ENCODE measurements at regions not wholly inside any gene's neighbourhood (a gene's known extent, or its start where the extent isn't known, plus 50 kb on each side); places are given as distances from the start of the nearest gene placed in this dataset.
"Not testable (repeated sequence)": the region's sequence is repeated elsewhere in the genome, so short reads cannot be mapped to it uniquely, and the experiment has no call there.

DNA sequence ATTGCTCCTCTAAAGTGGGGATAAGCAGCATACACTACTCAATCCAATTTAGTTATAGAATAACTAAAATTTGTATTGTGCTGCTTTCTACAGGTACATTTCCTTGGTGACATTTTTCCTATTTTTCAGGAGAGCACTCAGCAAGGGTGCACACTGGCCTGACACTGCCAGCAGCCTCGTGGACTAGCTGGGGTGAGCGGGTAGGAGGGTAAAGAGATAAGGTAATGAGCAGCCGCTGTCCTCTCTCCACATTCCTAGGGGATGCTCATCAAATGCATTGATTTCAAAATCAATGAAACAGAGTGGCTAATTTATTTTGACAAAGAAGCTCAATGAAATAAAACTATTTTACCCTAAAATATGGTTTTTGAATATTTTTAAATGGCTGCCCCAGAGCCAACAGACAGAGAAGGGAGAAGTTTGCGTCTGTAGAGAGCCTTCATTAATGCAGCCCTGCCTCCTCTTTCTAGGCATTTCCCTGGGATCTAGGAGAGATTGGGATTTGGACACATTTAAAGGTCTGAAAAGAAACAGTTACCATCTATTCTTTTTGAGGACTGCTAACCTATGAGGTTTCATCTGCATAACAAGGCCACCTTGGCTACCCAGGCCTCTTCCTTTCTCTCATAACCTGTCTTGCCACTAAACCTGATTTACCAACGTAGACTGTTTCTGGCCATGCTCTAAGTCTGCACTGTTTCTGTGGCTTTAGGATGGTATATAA lies 561.0 kb downstream of the IPMK start:
- DNase-seq (ENCODE audit: low read depth in 2 of 3, low spot score in 2 of 3) = no peak

- no peak for DNase-seq (ENCODE audit: low read depth in 2 of 3, low spot score in 2 of 3)
Observed at GRCh38 chr10:57706016-57706415, 561.7 kb downstream of the IPMK start.

DNA sequence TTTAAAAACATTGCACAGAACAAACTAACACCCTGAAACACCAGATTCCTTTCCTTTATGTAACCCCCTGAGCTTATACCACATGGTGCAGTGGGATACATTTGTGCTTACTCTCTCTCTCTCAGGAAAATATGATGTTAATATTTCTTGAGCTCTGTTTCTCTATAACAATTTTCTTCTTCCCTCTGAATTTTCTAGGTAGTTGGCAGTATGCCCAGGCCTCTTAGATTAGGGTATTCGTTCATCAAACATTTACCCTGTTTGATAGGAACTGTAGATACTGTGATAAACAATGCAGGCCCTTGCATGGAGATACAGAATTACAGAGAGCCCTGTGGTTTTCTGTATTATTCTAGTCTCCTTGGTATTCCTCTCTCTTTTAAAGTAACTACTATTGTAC lies 567.8 kb downstream of the IPMK start:
- no peak for DNase-seq (ENCODE audit: low read depth in 2 of 3, low spot score in 2 of 3)

- DNase-seq (ENCODE audit: low read depth in 2 of 3, low spot score in 2 of 3) = no peak
Observed at GRCh38 chr10:57696641-57697040, 571.1 kb downstream of the IPMK start.

- no peak for DNase-seq (ENCODE audit: low read depth in 2 of 3, low spot score in 2 of 3)
Observed at GRCh38 chr10:57694956-57695608, 572.6 kb downstream of the IPMK start.

GRCh38 chr10:57692255-57692980 lies 575.3 kb downstream of the IPMK start:
- DNase-seq (ENCODE audit: low read depth in 2 of 3, low spot score in 2 of 3) = no peak

GRCh38 chr10:57689596-57690297 lies 577.9 kb downstream of the IPMK start:
- DNase-seq (ENCODE audit: low read depth in 2 of 3, low spot score in 2 of 3) = no peak

- no peak for DNase-seq (ENCODE audit: low read depth in 2 of 3, low spot score in 2 of 3)
Observed at GRCh38 chr10:57679916-57680315, 587.8 kb downstream of the IPMK start.

DNA sequence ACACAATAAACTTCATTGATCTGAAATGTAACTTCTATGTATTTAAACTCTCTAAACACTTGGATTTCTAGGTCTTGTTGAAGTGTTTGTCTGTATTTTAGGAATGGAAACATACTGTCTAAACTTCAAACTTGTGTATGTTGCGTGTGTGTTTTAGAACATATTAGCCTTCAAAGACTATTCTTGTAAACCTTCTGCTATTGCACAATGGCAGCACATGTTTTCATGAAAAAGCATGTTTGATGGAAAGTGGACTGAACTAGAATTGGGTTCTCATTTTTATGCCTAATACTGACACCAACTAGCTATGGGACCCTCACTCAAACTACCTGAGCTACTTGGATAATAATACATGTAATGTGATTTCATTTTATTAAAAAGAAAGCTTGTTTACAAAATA lies 592.6 kb downstream of the IPMK start:
- DNase-seq (ENCODE audit: low read depth in 2 of 3, low spot score in 2 of 3) = no peak

- DNase-seq (ENCODE audit: low read depth in 2 of 3, low spot score in 2 of 3) = no peak
Observed at GRCh38 chr10:57673446-57673960, 594.2 kb downstream of the IPMK start.

DNA sequence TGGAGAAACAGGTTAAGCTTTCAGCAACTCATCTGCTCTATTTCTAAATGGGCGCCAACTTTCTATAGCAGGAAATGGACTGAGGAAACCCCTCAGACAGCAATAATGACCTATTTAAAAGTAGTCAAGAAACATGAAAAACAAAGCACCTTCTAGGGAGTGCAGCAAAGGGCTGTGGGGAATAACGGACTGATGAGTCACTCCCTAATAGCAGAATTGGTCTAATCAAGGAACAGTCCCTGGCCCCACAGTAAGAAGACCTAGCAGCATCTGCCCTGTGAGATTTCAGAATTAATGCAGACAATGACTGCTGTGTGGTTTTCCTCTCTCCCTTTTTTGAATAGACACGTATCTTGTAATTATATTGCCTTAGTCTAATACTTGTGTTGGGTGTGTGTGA lies 602.9 kb downstream of the IPMK start:
- DNase-seq (ENCODE audit: low read depth in 2 of 3, low spot score in 2 of 3) = no peak

DNA sequence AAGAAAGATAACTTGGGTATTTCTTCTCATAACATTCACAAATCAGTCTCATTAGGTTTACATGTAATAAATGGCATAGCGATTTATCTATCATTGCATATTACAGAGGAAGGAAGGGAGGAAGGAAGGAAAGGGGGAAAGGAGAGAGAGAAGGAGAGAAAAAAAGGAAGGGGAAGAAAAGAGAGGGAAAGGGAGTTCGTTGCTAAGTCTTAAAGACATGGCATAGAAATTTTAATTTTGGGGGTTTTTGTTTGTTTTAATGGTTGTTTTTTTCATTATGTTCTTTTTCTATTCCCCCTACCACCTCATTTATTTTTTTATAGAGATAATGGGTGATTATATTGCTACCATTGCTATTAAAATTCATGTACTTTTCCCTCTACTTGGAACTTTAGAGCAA lies 604.3 kb downstream of the IPMK start:
- DNase-seq (ENCODE audit: low read depth in 2 of 3, low spot score in 2 of 3) = no peak

DNA sequence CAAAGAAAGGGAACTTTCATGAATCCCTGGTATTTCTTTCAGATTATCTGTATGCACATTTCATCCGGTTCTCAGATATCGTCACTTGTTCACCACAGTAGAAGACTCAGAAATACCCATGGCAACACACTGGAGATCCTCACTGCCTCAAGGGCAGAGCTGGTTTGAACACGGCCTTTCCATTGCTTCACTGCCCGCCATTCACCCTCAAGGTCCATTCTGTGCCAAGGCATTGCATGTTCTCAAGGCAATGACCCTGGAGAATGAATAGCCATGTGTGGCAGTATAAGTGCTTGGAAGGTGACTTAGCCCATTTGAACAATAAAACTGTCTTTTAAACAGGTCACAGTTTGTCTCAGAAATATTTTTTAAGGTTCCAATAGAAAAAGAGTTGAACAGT lies 606.5 kb downstream of the IPMK start:
- DNase-seq (ENCODE audit: low read depth in 2 of 3, low spot score in 2 of 3) = no peak

DNA sequence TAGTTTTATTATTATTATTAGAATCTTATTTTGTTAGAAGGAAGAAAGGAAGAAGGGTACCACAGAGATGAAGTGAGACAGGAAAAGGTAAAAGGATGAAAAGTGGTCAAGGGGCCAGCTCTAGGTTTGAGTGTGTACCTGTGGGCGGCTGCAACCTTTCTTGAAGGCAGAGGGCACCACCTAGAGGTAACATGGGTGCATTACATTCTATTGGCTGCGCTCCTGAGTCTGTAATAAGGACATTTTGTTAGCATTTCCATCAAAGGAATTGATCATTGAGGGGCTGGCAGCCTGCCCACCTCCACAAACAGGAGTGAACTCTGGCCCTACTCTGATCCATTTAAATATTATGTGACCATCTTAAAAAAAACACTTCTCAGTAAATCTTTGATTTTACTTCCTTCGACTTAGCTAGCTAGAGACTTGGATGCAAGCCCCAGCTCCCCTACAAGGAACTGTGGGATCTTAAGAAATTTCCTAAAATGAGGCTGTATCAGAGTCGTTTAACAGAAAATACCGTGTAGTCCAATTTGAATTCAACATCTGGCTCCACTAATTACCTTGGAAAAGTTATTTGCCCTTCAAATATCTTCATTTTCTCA lies 610.4 kb downstream of the IPMK start:
- DNase-seq (ENCODE audit: low read depth in 2 of 3, low spot score in 2 of 3) = peak in 2 of 3 donors; percentile 14 to 48

- DNase-seq (ENCODE audit: low read depth in 2 of 3, low spot score in 2 of 3) = no peak
Observed at GRCh38 chr10:57654856-57655255, 612.8 kb downstream of the IPMK start.

DNA sequence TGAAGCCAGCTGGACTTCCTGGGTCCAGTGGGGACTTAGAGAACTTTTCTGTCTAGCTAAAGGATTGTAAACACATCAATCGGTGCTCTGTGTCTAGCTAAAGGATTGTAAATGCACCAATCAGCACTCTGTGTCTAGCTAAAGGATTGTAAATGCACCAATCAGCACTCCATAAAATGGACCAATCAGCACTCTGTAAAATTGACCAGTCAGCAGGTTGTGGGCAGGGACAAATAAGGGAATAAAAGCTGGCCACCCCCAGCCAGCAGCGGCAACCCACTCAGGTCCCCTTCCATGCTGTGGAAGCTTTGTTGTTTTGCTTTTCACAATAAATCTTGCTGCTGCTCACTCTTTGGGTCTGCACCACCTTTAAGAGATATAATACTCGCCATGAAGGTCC lies 622.6 kb downstream of the IPMK start:
- DNase-seq (ENCODE audit: low read depth in 2 of 3, low spot score in 2 of 3) = not testable (repeated sequence)

- no peak for DNase-seq (ENCODE audit: low read depth in 2 of 3, low spot score in 2 of 3)
Observed at GRCh38 chr10:57638411-57638810, 629.3 kb downstream of the IPMK start.

GRCh38 chr10:57628592-57629284 lies 639.0 kb downstream of the IPMK start:
- DNase-seq (ENCODE audit: low read depth in 2 of 3, low spot score in 2 of 3) = no peak

DNA sequence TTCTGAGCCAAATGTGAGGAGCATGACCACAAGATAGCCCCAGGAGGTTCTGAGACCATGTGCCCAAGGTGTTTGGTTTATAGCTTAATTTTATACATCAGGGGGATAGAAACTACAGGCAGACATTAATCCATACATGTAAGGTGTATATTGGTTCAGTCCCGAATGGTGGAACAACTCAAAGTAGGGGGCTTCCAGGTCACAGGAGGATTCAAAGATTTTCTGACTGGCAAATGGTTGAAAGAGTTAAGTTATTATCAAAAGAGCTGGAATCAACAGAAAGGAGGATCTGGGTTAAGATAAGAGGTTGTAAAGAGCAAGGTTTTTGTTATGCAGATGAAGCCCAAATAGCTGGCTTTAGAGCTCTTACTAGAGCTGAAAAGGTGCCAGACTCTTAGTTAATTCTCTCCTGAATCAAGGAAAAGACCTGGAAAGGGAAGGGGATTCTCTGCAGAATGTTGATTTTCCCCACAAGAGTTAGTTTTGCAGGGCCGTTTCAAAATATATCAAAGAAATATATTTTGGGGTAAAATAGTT lies 640.0 kb downstream of the IPMK start:
- no peak for DNase-seq (ENCODE audit: low read depth in 2 of 3, low spot score in 2 of 3)

Measured in hematopoietic multipotent progenitor cell (in vitro differentiated cells).